Lower leg skin (tissue), 3 donors: ENCODE measurements at regions not wholly inside any gene's neighbourhood (a gene's known extent, or its start where the extent isn't known, plus 50 kb on each side); places are given as distances from the start of the nearest gene placed in this dataset.

Source experiments
- CTCF ChIP-seq, 3 donors: fragments of 450-650 bp; IDR thresholded peaks; one replicate each; pipeline ENCODE4 v1.5.1; 2016; ENCODE audit warnings: antibody characterized with exemption in 3 of 3, mild to moderate bottlenecking in 3 of 3, moderate library complexity in 2 of 3
- POLR2A ChIP-seq, 2 donors: fragments of 450-650 bp; IDR thresholded peaks; one replicate each; pipeline ENCODE4 v1.6.1; 2016 to 2017; ENCODE audit warnings: antibody characterized with exemption in 2 of 2, mild to moderate bottlenecking in 1 of 2, moderate library complexity in 1 of 2

GRCh38 chrX:148270499-148270898, 229.9 kb upstream of the AFF2 start:
- TF ChIP-seq CTCF (IDR thresholded peaks at IDR 0.05) (no peak), POLR2A (IDR thresholded peaks at IDR 0.05) (no peak)
